Ovary (tissue), 3 donors: ENCODE measurements at regions not wholly inside any gene's neighbourhood (a gene's known extent, or its start where the extent isn't known, plus 50 kb on each side); places are given as distances from the start of the nearest gene placed in this dataset.

Source experiments
- CTCF ChIP-seq, 3 donors: fragments of 450-650 bp in 2 of 3; fragments of 200-600 bp in 1 of 3; IDR thresholded peaks; one replicate each; pipeline versions ENCODE4 v1.5.1 to v1.8.0; 2016 to 2022; ENCODE audit warnings: antibody characterized with exemption in 3 of 3, mild to moderate bottlenecking in 1 of 3
- EP300 ChIP-seq: sonication (generic); formaldehyde crosslinking; IDR thresholded peaks from one replicate; pipeline ENCODE4 v1.6.1; 2017; ENCODE audit warnings: antibody characterized with exemption
- POLR2A ChIP-seq: fragments of 450-650 bp; IDR thresholded peaks from one replicate; pipeline ENCODE4 v1.6.1; 2017; ENCODE audit warnings: antibody characterized with exemption, mild to moderate bottlenecking, moderate library complexity
- donor health status: DM: no; HTN: no; CAD: no.

GRCh38 chr3:118744186-118744585, 290.5 kb downstream of the IGSF11 start:
- TF ChIP-seq CTCF (IDR thresholded peaks at IDR 0.05) (no peak), POLR2A (no peak), EP300 (no peak)
